ENCODE measurements at regions not wholly inside any gene's neighbourhood (a gene's known extent, or its start where the extent isn't known, plus 50 kb on each side); places are given as distances from the start of the nearest gene placed in this dataset.

DNA sequence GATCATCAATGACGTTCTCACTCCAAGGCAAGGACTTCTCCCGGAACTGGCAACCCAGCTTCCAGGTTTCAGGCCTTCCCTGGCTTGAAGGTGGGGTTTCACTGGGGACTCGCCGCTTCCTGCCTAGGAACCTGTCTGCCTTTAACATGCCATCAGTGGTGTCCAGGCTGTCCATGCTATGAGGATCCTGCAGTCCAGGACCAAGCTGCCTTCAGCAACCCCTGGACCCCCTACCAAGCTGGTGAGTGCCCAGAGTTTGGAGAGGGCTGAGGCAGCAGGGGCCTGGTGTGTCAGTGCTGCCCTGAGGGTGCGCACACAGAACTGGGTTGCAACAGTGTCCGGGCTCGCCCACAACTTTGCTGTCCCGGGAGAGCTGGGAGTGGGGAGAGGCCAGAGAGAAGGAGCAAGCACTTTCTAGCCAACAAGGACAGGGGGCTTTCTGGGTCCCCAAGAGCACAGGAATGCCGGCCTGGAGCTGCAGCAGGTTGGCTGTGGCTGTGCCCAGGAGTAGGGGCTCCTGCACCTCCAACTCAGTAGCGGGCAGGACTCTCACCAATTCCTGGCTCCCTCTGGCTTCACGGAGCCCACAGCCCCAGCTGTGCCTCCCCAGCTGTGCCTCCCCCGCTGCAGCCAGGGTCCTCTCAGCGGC, 1563.2 kb upstream of the MIR17HG start:
- Histone ChIP-seq H3K36me3 (ENCODE audit: low read depth, low read length) (no peaks in the 10 kb centered on the region), H3K27ac (ENCODE audit: low read length) (no peak overlapping the region), H3K9me2 (replicated peaks; ENCODE audit: low read length) (no peaks in the 10 kb centered on the region), H3F3A (ENCODE audit: low read length, unreplicated experiment) (no peaks in the 10 kb centered on the region), H3K4me2 (ENCODE audit: low read length) (no peak overlapping the region), H3K79me2 (ENCODE audit: low read length) (no peaks in the 10 kb centered on the region), H3K27me3 (ENCODE audit: low read length) (no peaks in the 10 kb centered on the region), H3K4me3 (ENCODE audit: low read length) (no peak overlapping the region), H3K9me3 (ENCODE audit: low read length) (no peaks in the 10 kb centered on the region), H3K4me1 (ENCODE audit: insufficient read depth, low read length) (no peaks in the 10 kb centered on the region), H2AFZ (ENCODE audit: low read length) (no peak overlapping the region), H4K20me1 (ENCODE audit: low read length) (no peaks in the 10 kb centered on the region), H3K9ac (ENCODE audit: low read length) (no peak overlapping the region)
- BruUV-seq (replicated peaks), result no TSS peak
- DNase-seq (no peak), ATAC-seq (no peak)
- ChIA-PET POLR2A (ENCODE audit: unreplicated experiment) (no interaction called here), CTCF (no interaction called here)
- intact Hi-C loops (cut with micrococcal nuclease), result no loop called here
- TF ChIP-seq, protein P1, sequence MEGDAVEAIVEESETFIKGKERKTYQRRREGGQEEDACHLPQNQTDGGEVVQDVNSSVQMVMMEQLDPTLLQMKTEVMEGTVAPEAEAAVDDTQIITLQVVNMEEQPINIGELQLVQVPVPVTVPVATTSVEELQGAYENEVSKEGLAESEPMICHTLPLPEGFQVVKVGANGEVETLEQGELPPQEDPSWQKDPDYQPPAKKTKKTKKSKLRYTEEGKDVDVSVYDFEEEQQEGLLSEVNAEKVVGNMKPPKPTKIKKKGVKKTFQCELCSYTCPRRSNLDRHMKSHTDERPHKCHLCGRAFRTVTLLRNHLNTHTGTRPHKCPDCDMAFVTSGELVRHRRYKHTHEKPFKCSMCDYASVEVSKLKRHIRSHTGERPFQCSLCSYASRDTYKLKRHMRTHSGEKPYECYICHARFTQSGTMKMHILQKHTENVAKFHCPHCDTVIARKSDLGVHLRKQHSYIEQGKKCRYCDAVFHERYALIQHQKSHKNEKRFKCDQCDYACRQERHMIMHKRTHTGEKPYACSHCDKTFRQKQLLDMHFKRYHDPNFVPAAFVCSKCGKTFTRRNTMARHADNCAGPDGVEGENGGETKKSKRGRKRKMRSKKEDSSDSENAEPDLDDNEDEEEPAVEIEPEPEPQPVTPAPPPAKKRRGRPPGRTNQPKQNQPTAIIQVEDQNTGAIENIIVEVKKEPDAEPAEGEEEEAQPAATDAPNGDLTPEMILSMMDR (conservative IDR thresholded peaks at IDR 0.05; ENCODE audit: low read depth, low read length), result no peak
- no peak for TF ChIP-seq EZH2 (IDR thresholded peaks at IDR 0.05; ENCODE audit: low read length, unreplicated experiment)
- no peak for TF ChIP-seq EZH2phosphoT487 (IDR thresholded peaks at IDR 0.05; ENCODE audit: borderline replicate concordance, low read length)

DNA sequence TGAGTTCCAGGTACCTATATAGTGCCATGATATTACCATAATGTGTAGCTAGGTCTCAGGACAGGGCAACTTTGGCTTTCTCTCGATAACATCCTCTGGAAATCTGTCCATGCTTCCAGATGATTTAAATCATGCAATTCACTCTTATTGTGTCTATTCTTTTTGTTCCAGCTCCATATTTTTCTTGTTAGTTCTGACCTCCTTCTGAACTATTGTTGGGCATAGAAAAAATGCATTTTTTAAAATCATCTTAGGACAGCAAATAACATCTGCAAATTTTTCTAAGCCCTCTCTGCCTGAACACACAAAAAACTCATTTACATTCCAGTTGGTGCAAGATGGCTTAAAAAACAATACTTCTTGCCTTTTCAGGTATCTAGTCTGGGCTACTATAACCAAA, 1561.0 kb upstream of the MIR17HG start:
- no peaks in the 10 kb centered on the region for H3K79me2 ChIP-seq (ENCODE audit: low read length)
- no peak overlapping the region for H2AFZ ChIP-seq (ENCODE audit: low read length)
- TF ChIP-seq, protein P1 (conservative IDR thresholded peaks at IDR 0.05; ENCODE audit: low read depth, low read length), result no peak
- TF ChIP-seq EZH2 (IDR thresholded peaks at IDR 0.05; ENCODE audit: low read length, unreplicated experiment) (no peak), EZH2phosphoT487 (IDR thresholded peaks at IDR 0.05; ENCODE audit: borderline replicate concordance, low read length) (no peak)
- no peak overlapping the region for H3K27ac ChIP-seq (ENCODE audit: low read length)
- H3F3A ChIP-seq (ENCODE audit: low read length, unreplicated experiment), result no peaks in the 10 kb centered on the region
- DNase-seq (no peak), ATAC-seq (no peak)
- CTCF ChIA-PET, result no interaction called here
- no peaks in the 10 kb centered on the region for H3K4me1 ChIP-seq (ENCODE audit: insufficient read depth, low read length)
- no peaks in the 10 kb centered on the region for H3K36me3 ChIP-seq (ENCODE audit: low read depth, low read length)
- no peaks in the 10 kb centered on the region for H4K20me1 ChIP-seq (ENCODE audit: low read length)
- H3K9me2 ChIP-seq (replicated peaks; ENCODE audit: low read length), result no peaks in the 10 kb centered on the region
- H3K4me2 ChIP-seq (ENCODE audit: low read length), result no peak overlapping the region
- no peak overlapping the region for H3K9ac ChIP-seq (ENCODE audit: low read length)
- H3K4me3 ChIP-seq (ENCODE audit: low read length), result no peak overlapping the region
- POLR2A ChIA-PET (ENCODE audit: unreplicated experiment), result no interaction called here
- intact Hi-C loops (cut with micrococcal nuclease), result no loop called here
- BruUV-seq (replicated peaks), result no TSS peak
- H3K9me3 ChIP-seq (ENCODE audit: low read length), result no peaks in the 10 kb centered on the region
- H3K27me3 ChIP-seq (ENCODE audit: low read length), result no peaks in the 10 kb centered on the region

DNA sequence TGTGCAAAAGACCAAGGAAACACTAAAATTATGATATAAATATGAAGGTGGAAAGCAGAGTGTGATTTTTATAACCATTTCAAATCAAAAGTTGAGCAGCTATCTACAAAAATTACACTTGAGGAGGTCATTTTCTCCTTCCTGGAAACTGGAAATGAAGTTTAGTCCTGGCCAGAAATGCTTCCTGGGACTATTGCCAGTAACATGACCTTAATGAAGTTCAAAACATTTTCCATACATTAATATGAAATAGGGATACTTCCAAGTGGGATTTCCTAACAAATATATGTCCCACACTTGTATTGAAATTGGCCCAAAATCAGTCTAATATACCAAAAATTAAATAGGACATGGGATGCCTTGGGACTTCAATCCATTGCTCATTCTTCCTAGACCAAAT, 1556.8 kb upstream of the MIR17HG start:
- H3K4me2 ChIP-seq (ENCODE audit: low read length), result no peak overlapping the region
- H3K9me2 ChIP-seq (replicated peaks; ENCODE audit: low read length), result no peaks in the 10 kb centered on the region
- H3K9ac ChIP-seq (ENCODE audit: low read length), result no peak overlapping the region
- intact Hi-C loops (cut with micrococcal nuclease), result no loop called here
- no peak overlapping the region for H3K4me3 ChIP-seq (ENCODE audit: low read length)
- H3K27ac ChIP-seq (ENCODE audit: low read length), result no peak overlapping the region
- no peaks in the 10 kb centered on the region for H3K4me1 ChIP-seq (ENCODE audit: insufficient read depth, low read length)
- no peaks in the 10 kb centered on the region for H3K9me3 ChIP-seq (ENCODE audit: low read length)
- no peaks in the 10 kb centered on the region for H3F3A ChIP-seq (ENCODE audit: low read length, unreplicated experiment)
- H4K20me1 ChIP-seq (ENCODE audit: low read length), result no peaks in the 10 kb centered on the region
- H3K36me3 ChIP-seq (ENCODE audit: low read depth, low read length), result no peaks in the 10 kb centered on the region
- ChIA-PET POLR2A (ENCODE audit: unreplicated experiment) (no interaction called here), CTCF (no interaction called here)
- BruUV-seq (replicated peaks), result no TSS peak
- no peak overlapping the region for H2AFZ ChIP-seq (ENCODE audit: low read length)
- DNase-seq (no peak), ATAC-seq (no peak)
- no peak for TF ChIP-seq EZH2 (IDR thresholded peaks at IDR 0.05; ENCODE audit: low read length, unreplicated experiment)
- TF ChIP-seq, protein P1 (conservative IDR thresholded peaks at IDR 0.05; ENCODE audit: low read depth, low read length), result no peak
- no peaks in the 10 kb centered on the region for H3K27me3 ChIP-seq (ENCODE audit: low read length)
- no peaks in the 10 kb centered on the region for H3K79me2 ChIP-seq (ENCODE audit: low read length)
